ENCODE measurements at regions not wholly inside any gene's neighbourhood (a gene's known extent, or its start where the extent isn't known, plus 50 kb on each side); places are given as distances from the start of the nearest gene placed in this dataset.

DNA sequence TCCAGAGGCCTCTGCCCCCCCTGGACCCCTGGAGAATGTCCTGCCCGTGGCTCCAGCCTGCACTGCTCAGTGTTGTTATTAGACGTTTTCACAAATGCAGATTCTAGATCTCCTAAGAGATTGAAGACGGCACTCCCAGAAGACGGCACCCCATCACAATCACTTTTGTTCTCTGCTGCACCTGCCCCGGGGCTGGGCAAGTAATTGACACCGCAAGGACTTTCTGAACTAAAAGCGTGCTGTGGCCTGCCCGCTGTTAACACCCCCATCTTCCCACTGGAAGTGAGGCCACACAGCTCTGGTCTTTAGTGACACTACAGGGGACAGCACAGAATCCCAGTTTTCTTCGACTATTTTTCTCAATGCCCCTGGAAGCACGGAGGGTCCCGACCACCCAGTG lies 256.9 kb downstream of the ENGASE start (continued):
- TF ChIP-seq MLXIP (CRISPR knock-in tag; IDR thresholded peaks at IDR 0.05; ENCODE audit: borderline replicate concordance): no peak
- TF ChIP-seq, protein P1, sequence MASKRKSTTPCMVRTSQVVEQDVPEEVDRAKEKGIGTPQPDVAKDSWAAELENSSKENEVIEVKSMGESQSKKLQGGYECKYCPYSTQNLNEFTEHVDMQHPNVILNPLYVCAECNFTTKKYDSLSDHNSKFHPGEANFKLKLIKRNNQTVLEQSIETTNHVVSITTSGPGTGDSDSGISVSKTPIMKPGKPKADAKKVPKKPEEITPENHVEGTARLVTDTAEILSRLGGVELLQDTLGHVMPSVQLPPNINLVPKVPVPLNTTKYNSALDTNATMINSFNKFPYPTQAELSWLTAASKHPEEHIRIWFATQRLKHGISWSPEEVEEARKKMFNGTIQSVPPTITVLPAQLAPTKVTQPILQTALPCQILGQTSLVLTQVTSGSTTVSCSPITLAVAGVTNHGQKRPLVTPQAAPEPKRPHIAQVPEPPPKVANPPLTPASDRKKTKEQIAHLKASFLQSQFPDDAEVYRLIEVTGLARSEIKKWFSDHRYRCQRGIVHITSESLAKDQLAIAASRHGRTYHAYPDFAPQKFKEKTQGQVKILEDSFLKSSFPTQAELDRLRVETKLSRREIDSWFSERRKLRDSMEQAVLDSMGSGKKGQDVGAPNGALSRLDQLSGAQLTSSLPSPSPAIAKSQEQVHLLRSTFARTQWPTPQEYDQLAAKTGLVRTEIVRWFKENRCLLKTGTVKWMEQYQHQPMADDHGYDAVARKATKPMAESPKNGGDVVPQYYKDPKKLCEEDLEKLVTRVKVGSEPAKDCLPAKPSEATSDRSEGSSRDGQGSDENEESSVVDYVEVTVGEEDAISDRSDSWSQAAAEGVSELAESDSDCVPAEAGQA (IDR thresholded peaks at IDR 0.05; ENCODE audit: low read depth): no peak
- TF ChIP-seq, protein P1 (CRISPR knock-in tag; IDR thresholded peaks at IDR 0.05; ENCODE audit: borderline replicate concordance): no peak
- TF ChIP-seq ZNF362 (CRISPR knock-in tag; IDR thresholded peaks at IDR 0.05; ENCODE audit: borderline replicate concordance): no peak
- TF ChIP-seq TOPORS (CRISPR knock-in tag; IDR thresholded peaks at IDR 0.05): no peak
- no peak for TF ChIP-seq ZNF280D (CRISPR knock-in tag; IDR thresholded peaks at IDR 0.05)

All from HepG2 (cell line).